NB4 (cell line): ENCODE measurements at regions not wholly inside any gene's neighbourhood (a gene's known extent, or its start where the extent isn't known, plus 50 kb on each side); places are given as distances from the start of the nearest gene placed in this dataset.

Experiments
- DNase-seq: peaks from one replicate; pipeline ENCODE4 v3.0.0; 2010; ENCODE audit warnings: low read depth
- H3K4me3 ChIP-seq: one replicate; pipeline ENCODE4 v1.5.1; 2011; ENCODE audit warnings: mild to moderate bottlenecking, low read depth, low read length, moderate library complexity
- MAX ChIP-seq: IDR thresholded peaks from 2 replicates; pipeline ENCODE4 v1.6.1; 2011; ENCODE audit warnings: low read depth, low read length
- MYC ChIP-seq: IDR thresholded peaks from 2 replicates; pipeline ENCODE4 v1.6.1; 2011; ENCODE audit warnings: low read depth, low read length
- POLR2A ChIP-seq: IDR thresholded peaks from 2 replicates; pipeline ENCODE4 v1.6.1; 2011; ENCODE audit warnings: mild to moderate bottlenecking; ENCODE audit not compliant: insufficient read length; ENCODE audit errors: extremely low read depth
- TF ChIP-seq, protein P1 (sequence below): IDR thresholded peaks from one replicate; pipeline ENCODE4 v1.5.1; 2012; ENCODE audit warnings: low read depth, low read length

DNA sequence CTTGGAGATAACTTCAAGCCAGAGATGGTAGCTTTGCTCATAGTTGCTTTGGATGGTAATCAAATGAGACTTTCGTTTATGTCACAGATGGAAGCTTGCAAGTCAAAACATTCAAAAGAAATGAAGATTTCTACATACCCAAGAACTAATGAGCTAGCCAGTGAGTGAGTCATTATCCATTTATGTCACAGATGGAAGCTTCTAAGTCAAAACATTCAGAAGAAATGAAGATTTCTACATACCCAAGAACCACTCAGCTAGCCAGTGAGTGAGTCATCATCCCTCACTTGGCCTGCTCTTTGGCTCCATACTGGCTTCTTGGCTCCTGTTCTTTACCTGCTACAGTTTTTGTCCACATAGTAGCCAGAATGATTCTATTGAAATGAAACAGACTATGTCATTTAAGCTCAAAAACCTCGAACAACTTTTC is 559.8 kb upstream of the CBLB start:
- no peak overlapping the region for H3K4me3 ChIP-seq
- DNase-seq, result peak; percentile 45
- TF ChIP-seq, protein P1, sequence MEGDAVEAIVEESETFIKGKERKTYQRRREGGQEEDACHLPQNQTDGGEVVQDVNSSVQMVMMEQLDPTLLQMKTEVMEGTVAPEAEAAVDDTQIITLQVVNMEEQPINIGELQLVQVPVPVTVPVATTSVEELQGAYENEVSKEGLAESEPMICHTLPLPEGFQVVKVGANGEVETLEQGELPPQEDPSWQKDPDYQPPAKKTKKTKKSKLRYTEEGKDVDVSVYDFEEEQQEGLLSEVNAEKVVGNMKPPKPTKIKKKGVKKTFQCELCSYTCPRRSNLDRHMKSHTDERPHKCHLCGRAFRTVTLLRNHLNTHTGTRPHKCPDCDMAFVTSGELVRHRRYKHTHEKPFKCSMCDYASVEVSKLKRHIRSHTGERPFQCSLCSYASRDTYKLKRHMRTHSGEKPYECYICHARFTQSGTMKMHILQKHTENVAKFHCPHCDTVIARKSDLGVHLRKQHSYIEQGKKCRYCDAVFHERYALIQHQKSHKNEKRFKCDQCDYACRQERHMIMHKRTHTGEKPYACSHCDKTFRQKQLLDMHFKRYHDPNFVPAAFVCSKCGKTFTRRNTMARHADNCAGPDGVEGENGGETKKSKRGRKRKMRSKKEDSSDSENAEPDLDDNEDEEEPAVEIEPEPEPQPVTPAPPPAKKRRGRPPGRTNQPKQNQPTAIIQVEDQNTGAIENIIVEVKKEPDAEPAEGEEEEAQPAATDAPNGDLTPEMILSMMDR, result no peak
- TF ChIP-seq POLR2A (no peak), MAX (no peak), MYC (no peak)

- TF ChIP-seq POLR2A (no peak), MYC (no peak), MAX (no peak)
- TF ChIP-seq, protein P1, result no peak
- no peak for DNase-seq
- no peak overlapping the region for H3K4me3 ChIP-seq
These were observed 562.9 kb upstream of the CBLB start for GRCh38 chr3:106431721-106432120.

DNA sequence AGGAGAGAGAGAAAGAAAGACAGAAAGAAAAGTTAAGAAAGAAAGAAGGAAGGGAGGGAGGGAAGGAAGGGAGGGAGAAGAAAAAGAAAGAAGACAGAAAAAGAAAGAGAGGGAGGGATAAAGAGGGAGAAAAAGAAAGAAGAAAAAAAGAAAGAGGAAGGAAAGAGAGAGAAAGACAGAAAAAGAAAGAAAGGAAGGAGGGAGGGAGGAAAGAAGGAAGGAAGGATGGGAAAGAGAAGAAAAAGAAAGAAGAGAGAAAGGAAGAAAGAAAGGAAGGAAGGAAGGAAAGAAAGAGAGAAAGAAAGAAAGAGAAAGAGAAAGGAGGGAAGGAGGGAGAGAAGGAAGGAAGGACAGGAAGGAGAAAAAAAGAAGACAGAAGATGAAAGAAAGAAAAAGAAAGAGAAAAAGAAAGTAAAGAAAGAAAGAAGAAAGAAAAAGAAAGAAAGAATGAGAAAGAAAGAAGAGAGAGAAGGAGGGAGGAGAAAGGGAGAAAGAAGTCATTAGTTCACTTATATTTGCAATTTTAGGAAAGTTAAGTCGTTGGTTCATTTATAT is 567.2 kb upstream of the CBLB start:
- TF ChIP-seq, protein P1, result no peak
- TF ChIP-seq MAX (no peak), MYC (no peak), POLR2A (no peak)
- H3K4me3 ChIP-seq, result no peak overlapping the region
- no peak for DNase-seq

GRCh38 chr3:106438887-106439286 is 570.1 kb upstream of the CBLB start:
- TF ChIP-seq MYC (no peak), MAX (no peak), POLR2A (no peak)
- TF ChIP-seq, protein P1, result no peak
- no peak for DNase-seq

DNA sequence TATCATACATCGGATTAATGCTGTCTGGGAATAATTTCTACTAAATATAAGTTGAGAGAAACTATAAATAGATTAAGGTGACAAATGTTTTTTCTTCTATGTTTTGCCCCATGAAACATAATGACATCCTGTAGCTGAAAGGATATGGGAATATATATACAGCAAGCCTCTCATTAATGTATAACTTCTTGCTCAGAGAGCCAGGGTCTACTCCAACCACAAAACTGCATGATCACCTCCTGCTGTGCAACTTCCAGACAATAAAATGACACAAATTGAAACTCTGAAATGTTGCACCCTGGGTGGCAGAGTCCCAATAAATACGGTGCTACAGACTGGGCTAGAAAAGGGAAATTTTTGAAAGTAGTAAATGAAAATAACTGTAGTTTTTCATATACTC is 571.9 kb upstream of the CBLB start:
- H3K4me3 ChIP-seq, result no peak overlapping the region
- DNase-seq, result no peak
- TF ChIP-seq POLR2A, result no peak
- no peak for TF ChIP-seq MAX
- TF ChIP-seq, protein P1, result no peak
- no peak for TF ChIP-seq MYC

More at GRCh38 chr3:106438887-106439286, 570.1 kb upstream of the CBLB start:
- no peak overlapping the region for H3K4me3 ChIP-seq
